ENCODE measurements at regions not wholly inside any gene's neighbourhood (a gene's known extent, or its start where the extent isn't known, plus 50 kb on each side); places are given as distances from the start of the nearest gene placed in this dataset.

DNA sequence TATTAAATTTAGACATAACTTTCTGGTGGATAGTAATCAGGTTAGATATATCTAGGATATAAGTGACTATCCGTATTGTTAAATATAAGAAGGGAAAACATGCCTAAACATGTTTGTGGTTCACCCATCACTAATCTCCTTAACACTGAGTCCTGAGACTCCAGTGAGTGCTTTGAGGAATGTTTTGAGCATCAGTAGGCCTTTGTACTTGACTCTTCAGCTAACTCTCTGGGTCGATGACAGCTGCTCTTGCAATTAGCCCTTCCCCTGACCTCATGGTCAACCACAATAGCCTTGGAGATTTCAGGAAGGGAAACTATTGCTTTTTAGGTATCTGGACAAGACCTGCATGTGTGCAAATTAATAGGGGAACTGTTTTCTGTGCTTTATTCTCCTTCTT lies 716.8 kb downstream of the EPHA4 start:
- H3K27me3 ChIP-seq (ENCODE audit: insufficient read depth, low read length) = no peaks in the 10 kb centered on the region
- H3K4me3 Mint-ChIP-seq = no peak overlapping the region
- TF ChIP-seq, protein P1, sequence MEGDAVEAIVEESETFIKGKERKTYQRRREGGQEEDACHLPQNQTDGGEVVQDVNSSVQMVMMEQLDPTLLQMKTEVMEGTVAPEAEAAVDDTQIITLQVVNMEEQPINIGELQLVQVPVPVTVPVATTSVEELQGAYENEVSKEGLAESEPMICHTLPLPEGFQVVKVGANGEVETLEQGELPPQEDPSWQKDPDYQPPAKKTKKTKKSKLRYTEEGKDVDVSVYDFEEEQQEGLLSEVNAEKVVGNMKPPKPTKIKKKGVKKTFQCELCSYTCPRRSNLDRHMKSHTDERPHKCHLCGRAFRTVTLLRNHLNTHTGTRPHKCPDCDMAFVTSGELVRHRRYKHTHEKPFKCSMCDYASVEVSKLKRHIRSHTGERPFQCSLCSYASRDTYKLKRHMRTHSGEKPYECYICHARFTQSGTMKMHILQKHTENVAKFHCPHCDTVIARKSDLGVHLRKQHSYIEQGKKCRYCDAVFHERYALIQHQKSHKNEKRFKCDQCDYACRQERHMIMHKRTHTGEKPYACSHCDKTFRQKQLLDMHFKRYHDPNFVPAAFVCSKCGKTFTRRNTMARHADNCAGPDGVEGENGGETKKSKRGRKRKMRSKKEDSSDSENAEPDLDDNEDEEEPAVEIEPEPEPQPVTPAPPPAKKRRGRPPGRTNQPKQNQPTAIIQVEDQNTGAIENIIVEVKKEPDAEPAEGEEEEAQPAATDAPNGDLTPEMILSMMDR (conservative IDR thresholded peaks at IDR 0.05) = no peak
- H3K27ac ChIP-seq (ENCODE audit: insufficient read length, low read depth, low read length) = no peak overlapping the region
- no peak overlapping the region for H4K8ac ChIP-seq (replicated peaks; ENCODE audit: insufficient read length, low read depth, low read length)
- H4K20me1 ChIP-seq (ENCODE audit: control insufficient read depth, insufficient read depth, insufficient read length) = no peaks in the 10 kb centered on the region
- no peaks in the 10 kb centered on the region; a peak in 1 of 4 replicates for H3K4me1 Mint-ChIP-seq
- no peak overlapping the region for H3T11ph ChIP-seq (ENCODE audit: low read length)
- no peak overlapping the region for H2BK15ac ChIP-seq (ENCODE audit: low read depth, low read length)
- no peak overlapping the region for H3K27ac Mint-ChIP-seq
- no peaks in the 10 kb centered on the region for H3K9me3 Mint-ChIP-seq
- no peaks in the 10 kb centered on the region for H3K9me3 ChIP-seq (ENCODE audit: control insufficient read depth, low read depth, low read length)
- H2BK120ac ChIP-seq (ENCODE audit: low read depth, low read length, poor library complexity, severe bottlenecking) = no peak overlapping the region
- H4K91ac ChIP-seq (ENCODE audit: insufficient read length, low read depth, low read length) = no peak overlapping the region
- H2BK5ac ChIP-seq (ENCODE audit: insufficient read length, low read length) = no peak overlapping the region
- no peak overlapping the region for H3K18ac ChIP-seq (ENCODE audit: insufficient read length, low read depth, low read length)
- H3K4ac ChIP-seq (ENCODE audit: low read depth, low read length) = no peak overlapping the region
- no peaks in the 10 kb centered on the region for H3K27me3 Mint-ChIP-seq (ENCODE audit: low read depth)
- no peaks in the 10 kb centered on the region for H3K23me2 ChIP-seq (ENCODE audit: insufficient read length, low read depth, low read length, poor library complexity, severe bottlenecking)
- no peak overlapping the region for H3K14ac ChIP-seq (ENCODE audit: insufficient read depth, low read length)
- no peak overlapping the region for H4K5ac ChIP-seq (ENCODE audit: insufficient read length, low read depth, low read length)
- no peak overlapping the region for H2AK5ac ChIP-seq (ENCODE audit: insufficient read length, low read length)
- H2AFZ ChIP-seq (ENCODE audit: low read length) = no peak overlapping the region
- no peaks in the 10 kb centered on the region for H3K79me2 ChIP-seq (ENCODE audit: insufficient read depth, low read length)
- no peak for DNase-seq
- no peak overlapping the region for H2BK20ac ChIP-seq (ENCODE audit: low read depth, low read length, poor library complexity, severe bottlenecking)
- H3K4me2 ChIP-seq (ENCODE audit: insufficient read depth, insufficient read length, low read length) = no peak overlapping the region
- H3K23ac ChIP-seq (ENCODE audit: insufficient read length, low read depth, low read length) = no peak overlapping the region
- no peaks in the 10 kb centered on the region for H3K36me3 Mint-ChIP-seq (ENCODE audit: insufficient read depth in 1 of 3, low read depth in 3 of 3)
- no peaks in the 10 kb centered on the region; the same call in 1 of the 2 replicates for H3K4me1 ChIP-seq (ENCODE audit: insufficient read depth, low read length)
- H3K56ac ChIP-seq (ENCODE audit: insufficient read length, low read depth, low read length) = no peak overlapping the region
- no CpG with 5 or more reads among the region's 2 CpGs for WGBS (ENCODE audit: extremely low coverage, insufficient read length, low lambda C conversion rate)
- H3K79me1 ChIP-seq (ENCODE audit: insufficient read depth, low read depth, low read length, poor library complexity, severe bottlenecking) = no peaks in the 10 kb centered on the region
- H3K9ac ChIP-seq (ENCODE audit: extremely low read depth, insufficient read length, low read length) = no peak overlapping the region
- no peak overlapping the region for H2BK12ac ChIP-seq (ENCODE audit: insufficient read length, low read depth, low read length)
